Lung (tissue), 11 donors: ENCODE measurements at regions not wholly inside any gene's neighbourhood (a gene's known extent, or its start where the extent isn't known, plus 50 kb on each side); places are given as distances from the start of the nearest gene placed in this dataset.

ENCODE experiments used
- ATAC-seq: fragments of 200-7000 bp; cut with Tn5 transposase; one replicate; pipeline ENCODE4 v1.9.1; 2020; ENCODE audit warnings: moderate number of reproducible peaks; ENCODE audit not compliant: insufficient read depth, low FRiP score
- DNase-seq, 3 donors: peaks; one replicate each; pipeline ENCODE4 v3.0.0-alpha.2; 2013 to 2017
- H3K27ac ChIP-seq, 2 donors: one replicate each; pipeline ENCODE4 v1.5.1; 2013; ENCODE audit warnings: mild to moderate bottlenecking in 2 of 2, moderate library complexity in 2 of 2, control low read depth in 1 of 2, inconsistent platforms in 1 of 2, low read depth in 1 of 2, low read length in 1 of 2
- H3K27me3 ChIP-seq, 3 donors: one replicate each; pipeline ENCODE4 v1.5.1; 2013; ENCODE audit warnings: low read length in 2 of 3; ENCODE audit not compliant: control insufficient read depth in 3 of 3, insufficient read depth in 3 of 3
- H3K36me3 ChIP-seq, 4 donors: one replicate each; pipeline ENCODE4 v1.5.1; 2013; ENCODE audit warnings: low read length in 4 of 4, mild to moderate bottlenecking in 1 of 4, moderate library complexity in 1 of 4; ENCODE audit not compliant: control insufficient read depth in 4 of 4, insufficient read depth in 4 of 4
- H3K4me1 ChIP-seq, 5 donors: one replicate each; pipeline ENCODE4 v1.5.1; 2013; ENCODE audit warnings: low read length in 5 of 5, mild to moderate bottlenecking in 2 of 5, moderate library complexity in 1 of 5; ENCODE audit not compliant: control insufficient read depth in 5 of 5, insufficient read depth in 5 of 5
- H3K4me3 ChIP-seq: one replicate; pipeline ENCODE4 v1.5.1; 2013; ENCODE audit warnings: mild to moderate bottlenecking, control low read depth, moderate library complexity
- H3K9ac ChIP-seq, 2 donors: one replicate each; pipeline ENCODE4 v1.5.1; 2013; ENCODE audit warnings: low read length in 2 of 2, control low read depth in 1 of 2; ENCODE audit not compliant: insufficient read depth in 1 of 2
- H3K9me3 ChIP-seq, 4 donors: one replicate each; pipeline ENCODE4 v1.5.1; 2013; ENCODE audit warnings: low read length in 3 of 4, mild to moderate bottlenecking in 1 of 4, moderate library complexity in 1 of 4; ENCODE audit not compliant: control insufficient read depth in 4 of 4, insufficient read depth in 3 of 4
- WGBS, 2 donors: extraction: QIAGEN DNeasy Blood & Tissue Kit; methylation state at CpG; one replicate each; pipeline ENCODE4 v1.1.7; 2013; 5-methylcytosine and 5-hydroxymethylcytosine counted together
- TF ChIP-seq, protein P1 (sequence below): IDR thresholded peaks from 2 replicates; pipeline ENCODE4 v1.5.1; 2012; ENCODE audit warnings: mild to moderate bottlenecking; ENCODE audit errors: control extremely low read depth, extremely low read depth
- donor health status: control.
- donor health status: control.
- donor health status: Bipolar disorder and iron deficiency.
- donor health status: healthy.
- donor health status: DM: yes; HTN: yes; CAD: no.

GRCh38 chr4:89379511-89380044 is 72.0 kb upstream of the GPRIN3 start:
- Histone ChIP-seq H3K9me3 (peaks cover 0 to 5% (median 0%) of the 10 kb centered on the region in 4 donors), H3K9ac (no peak overlapping the region), H3K27ac (no peak overlapping the region), H3K4me3 (no peak overlapping the region), H3K4me1 (no peaks in the 10 kb centered on the region), H3K27me3 (no peaks in the 10 kb centered on the region), H3K36me3 (no peaks in the 10 kb centered on the region)
- 63 to 67% methylated on average over 1 of the region's 1 CpG for WGBS, 2 donors
- ATAC-seq (no peak), DNase-seq (peak in 2 of 3 donors; percentile 30 to 37)
- TF ChIP-seq, protein P1, sequence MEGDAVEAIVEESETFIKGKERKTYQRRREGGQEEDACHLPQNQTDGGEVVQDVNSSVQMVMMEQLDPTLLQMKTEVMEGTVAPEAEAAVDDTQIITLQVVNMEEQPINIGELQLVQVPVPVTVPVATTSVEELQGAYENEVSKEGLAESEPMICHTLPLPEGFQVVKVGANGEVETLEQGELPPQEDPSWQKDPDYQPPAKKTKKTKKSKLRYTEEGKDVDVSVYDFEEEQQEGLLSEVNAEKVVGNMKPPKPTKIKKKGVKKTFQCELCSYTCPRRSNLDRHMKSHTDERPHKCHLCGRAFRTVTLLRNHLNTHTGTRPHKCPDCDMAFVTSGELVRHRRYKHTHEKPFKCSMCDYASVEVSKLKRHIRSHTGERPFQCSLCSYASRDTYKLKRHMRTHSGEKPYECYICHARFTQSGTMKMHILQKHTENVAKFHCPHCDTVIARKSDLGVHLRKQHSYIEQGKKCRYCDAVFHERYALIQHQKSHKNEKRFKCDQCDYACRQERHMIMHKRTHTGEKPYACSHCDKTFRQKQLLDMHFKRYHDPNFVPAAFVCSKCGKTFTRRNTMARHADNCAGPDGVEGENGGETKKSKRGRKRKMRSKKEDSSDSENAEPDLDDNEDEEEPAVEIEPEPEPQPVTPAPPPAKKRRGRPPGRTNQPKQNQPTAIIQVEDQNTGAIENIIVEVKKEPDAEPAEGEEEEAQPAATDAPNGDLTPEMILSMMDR: no peak

DNA sequence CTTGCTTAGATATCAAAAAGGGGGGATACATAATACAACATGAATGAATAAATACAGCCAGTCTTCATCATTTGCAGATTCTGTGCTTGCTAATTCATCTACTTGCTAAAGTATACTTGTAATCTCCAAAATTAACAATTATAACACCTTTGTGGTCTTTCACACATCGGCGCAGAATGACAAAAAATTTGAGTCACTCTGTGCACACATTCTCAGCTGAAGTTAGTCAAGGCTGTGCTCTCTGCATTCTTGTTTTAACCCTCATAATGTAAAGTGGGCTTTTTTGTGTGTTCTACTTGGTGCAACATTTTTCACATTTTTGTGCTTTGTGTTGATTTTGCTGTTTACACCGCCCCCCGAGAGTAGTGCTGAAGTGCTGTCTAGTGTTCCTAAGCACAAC is 65.8 kb upstream of the GPRIN3 start:
- Histone ChIP-seq H3K4me1 (peaks cover 0 to 7% (median 0%) of the 10 kb centered on the region in 5 donors), H3K9me3 (peaks cover 0 to 5% (median 0%) of the 10 kb centered on the region in 4 donors), H3K27me3 (no peaks in the 10 kb centered on the region), H3K27ac (no peak overlapping the region), H3K4me3 (no peak overlapping the region), H3K9ac (no peak overlapping the region), H3K36me3 (no peaks in the 10 kb centered on the region)
- no peak for ATAC-seq
- no peak for DNase-seq
- WGBS, 2 donors: 73 to 90% methylated on average over 4 of the region's 4 CpGs
- TF ChIP-seq, protein P1: no peak

DNA sequence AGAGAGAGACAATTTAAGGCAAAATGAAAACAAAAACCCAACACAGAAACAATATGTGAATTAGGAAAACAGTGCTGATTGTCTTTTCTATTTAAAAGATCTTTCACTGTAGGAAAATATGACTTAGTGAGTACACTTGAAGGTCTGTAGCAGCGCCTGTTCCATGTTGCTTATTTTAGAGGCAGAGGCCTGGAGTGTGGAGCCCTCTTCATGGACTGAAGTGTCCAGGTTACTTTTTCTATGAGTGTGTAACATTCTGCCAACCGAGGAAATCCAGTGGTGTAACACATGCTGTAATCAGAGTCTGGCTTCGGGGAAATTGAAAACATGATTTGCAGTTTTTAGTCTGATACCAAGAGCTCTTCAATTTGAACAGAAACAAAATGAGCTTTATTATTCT is 64.0 kb upstream of the GPRIN3 start:
- Histone ChIP-seq H3K9me3 (no peaks in the 10 kb centered on the region), H3K4me3 (no peak overlapping the region), H3K27me3 (no peaks in the 10 kb centered on the region), H3K9ac (no peak overlapping the region), H3K36me3 (no peaks in the 10 kb centered on the region), H3K27ac (no peak overlapping the region), H3K4me1 (peaks cover 0 to 7% (median 0%) of the 10 kb centered on the region in 5 donors)
- TF ChIP-seq, protein P1: no peak
- DNase-seq (peak in 1 of 3 donors; percentile 17), ATAC-seq (no peak)
- 48 to 57% methylated on average over 3 of the region's 3 CpGs for WGBS, 2 donors

DNA sequence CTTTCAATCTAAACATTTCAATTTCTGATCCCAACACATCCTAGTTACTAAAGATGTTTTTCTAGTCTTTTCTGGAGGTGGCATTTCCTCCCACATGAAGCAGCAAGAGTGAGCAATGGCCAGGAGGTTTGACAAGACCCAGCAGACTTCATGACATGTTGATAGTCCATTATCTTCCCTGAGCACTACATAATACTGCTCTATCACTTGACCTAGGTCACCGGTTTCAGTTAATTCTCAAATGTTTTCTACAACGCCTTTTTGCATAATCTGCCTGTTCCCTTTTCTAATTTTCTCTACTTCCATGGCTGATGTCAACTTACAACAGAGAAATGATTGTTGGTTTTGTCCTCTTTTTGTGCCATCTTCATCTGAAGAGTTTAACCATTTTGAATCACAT is 62.0 kb upstream of the GPRIN3 start:
- H3K9me3 ChIP-seq: peaks cover 0 to 1% (median 0%) of the 10 kb centered on the region in 4 donors
- ATAC-seq: no peak
- H3K9ac ChIP-seq: no peak overlapping the region
- H3K27ac ChIP-seq: no peak overlapping the region
- DNase-seq: no peak
- no peaks in the 10 kb centered on the region for H3K36me3 ChIP-seq
- 69 to 78% methylated on average over 2 of the region's 2 CpGs for WGBS, 2 donors
- H3K4me1 ChIP-seq: peaks cover 0 to 7% (median 0%) of the 10 kb centered on the region in 5 donors
- H3K4me3 ChIP-seq: no peak overlapping the region
- H3K27me3 ChIP-seq: no peaks in the 10 kb centered on the region
- TF ChIP-seq, protein P1: no peak
